ENCODE measurements at regions not wholly inside any gene's neighbourhood (a gene's known extent, or its start where the extent isn't known, plus 50 kb on each side); places are given as distances from the start of the nearest gene placed in this dataset.
"Not testable (repeated sequence)": the region's sequence is repeated elsewhere in the genome, so short reads cannot be mapped to it uniquely, and the experiment has no call there.

DNA sequence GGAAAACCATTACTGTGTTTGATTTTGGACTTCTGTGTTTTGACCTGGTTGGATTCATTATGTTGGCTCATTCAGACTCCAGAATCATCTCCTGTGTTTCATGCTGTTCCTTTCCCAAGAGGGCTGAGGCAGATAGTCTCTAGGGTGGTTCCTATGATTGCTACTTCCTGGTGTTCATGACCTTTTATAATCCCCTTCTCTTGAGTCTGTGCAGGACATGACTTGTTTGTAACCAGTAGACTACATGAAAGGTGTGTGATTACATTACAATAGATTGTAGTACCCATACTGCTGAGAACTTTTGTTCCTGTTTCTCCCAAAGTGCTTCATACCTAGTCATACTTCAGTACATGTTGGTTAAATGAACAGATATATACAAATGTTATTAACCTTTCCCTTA lies 700.6 kb downstream of the METTL15 start:
- Histone ChIP-seq H3K9me3 (ENCODE audit: control insufficient read depth, low read length) (no peaks in the 10 kb centered on the region), H3K27me3 (replicated peaks; ENCODE audit: control insufficient read depth, insufficient read depth, low read length) (no peaks in the 10 kb centered on the region), H3K9ac (ENCODE audit: low read length) (no peak overlapping the region), H3K36me3 (ENCODE audit: control insufficient read depth, insufficient read depth, low read length, severe bottlenecking) (no peaks in the 10 kb centered on the region), H3K4me1 (ENCODE audit: control insufficient read depth, insufficient read depth, low read length) (no peaks in the 10 kb centered on the region), H3K4me3 (ENCODE audit: low read length) (no peak overlapping the region)
- DNase-seq (ENCODE audit: low read depth) = no peak

DNA sequence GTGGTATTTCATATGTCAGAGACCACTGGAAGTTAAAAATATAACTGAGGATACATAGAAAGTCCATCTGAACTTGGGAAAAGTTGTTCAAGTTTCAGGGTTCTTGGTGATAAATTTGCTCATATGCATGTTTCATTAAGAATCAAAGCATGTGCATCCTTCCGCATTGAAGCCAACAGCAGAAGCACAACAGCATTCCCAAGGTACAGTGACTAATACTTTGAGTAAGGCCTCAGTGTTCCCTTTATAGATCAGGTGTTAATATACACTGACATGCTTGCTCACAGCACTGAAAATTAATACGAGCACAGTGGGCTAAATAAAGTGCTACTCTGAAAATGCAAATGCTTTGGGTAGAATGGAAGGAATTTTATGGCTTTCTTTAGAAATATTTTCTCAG lies 691.1 kb downstream of the METTL15 start:
- DNase-seq (ENCODE audit: low read depth) = no peak
- no peak overlapping the region for H3K4me3 ChIP-seq (ENCODE audit: low read length)
- no peaks in the 10 kb centered on the region for H3K9me3 ChIP-seq (ENCODE audit: control insufficient read depth, low read length)
- H3K4me1 ChIP-seq (ENCODE audit: control insufficient read depth, insufficient read depth, low read length) = no peaks in the 10 kb centered on the region
- H3K36me3 ChIP-seq (ENCODE audit: control insufficient read depth, insufficient read depth, low read length, severe bottlenecking) = no peaks in the 10 kb centered on the region
- H3K27me3 ChIP-seq (replicated peaks; ENCODE audit: control insufficient read depth, insufficient read depth, low read length) = no peaks in the 10 kb centered on the region
- H3K9ac ChIP-seq (ENCODE audit: low read length) = no peak overlapping the region

DNA sequence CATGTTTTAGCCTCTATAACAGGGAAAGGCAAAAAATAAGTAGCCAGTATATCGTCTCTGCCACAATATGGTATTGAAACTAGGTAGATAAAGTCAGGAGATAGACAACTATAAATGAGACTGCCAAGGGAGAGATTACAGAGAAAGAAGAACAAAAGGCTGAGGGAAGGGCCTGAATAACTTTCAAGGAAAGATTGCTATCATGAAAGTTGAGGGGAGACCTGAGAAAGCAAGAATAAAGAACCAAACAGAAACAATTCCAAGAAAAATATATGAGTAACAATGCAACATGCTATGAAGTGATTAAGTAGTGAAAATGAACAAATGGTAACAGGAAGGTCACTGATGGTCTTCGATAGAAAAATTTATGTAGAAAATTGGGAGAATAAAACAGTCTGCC lies 690.1 kb downstream of the METTL15 start:
- no peaks in the 10 kb centered on the region for H3K9me3 ChIP-seq (ENCODE audit: control insufficient read depth, low read length)
- no peaks in the 10 kb centered on the region for H3K27me3 ChIP-seq (replicated peaks; ENCODE audit: control insufficient read depth, insufficient read depth, low read length)
- no peak overlapping the region for H3K9ac ChIP-seq (ENCODE audit: low read length)
- H3K4me3 ChIP-seq (ENCODE audit: low read length) = no peak overlapping the region
- H3K4me1 ChIP-seq (ENCODE audit: control insufficient read depth, insufficient read depth, low read length) = no peaks in the 10 kb centered on the region
- no peak for DNase-seq (ENCODE audit: low read depth)
- H3K36me3 ChIP-seq (ENCODE audit: control insufficient read depth, insufficient read depth, low read length, severe bottlenecking) = no peaks in the 10 kb centered on the region

DNA sequence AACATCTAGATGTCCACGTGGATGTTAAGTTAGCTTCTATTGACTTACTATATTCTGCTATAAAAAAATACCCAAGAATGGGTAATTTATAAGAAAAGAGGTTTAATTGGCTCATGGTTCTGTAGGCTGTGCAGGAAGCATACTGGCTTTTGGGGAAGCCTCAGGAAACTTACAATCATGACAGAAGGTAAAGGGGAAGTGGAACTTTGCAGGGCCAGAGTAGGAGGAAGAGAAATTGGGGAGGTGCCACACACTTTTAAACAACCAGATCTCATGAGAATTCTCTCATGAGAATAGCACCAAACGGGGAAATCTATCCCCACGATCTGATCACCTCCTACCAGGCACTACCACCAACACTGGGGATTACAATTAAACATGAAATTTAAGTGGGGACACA lies 689.3 kb downstream of the METTL15 start:
- Histone ChIP-seq H3K27me3 (replicated peaks; ENCODE audit: control insufficient read depth, insufficient read depth, low read length) (no peaks in the 10 kb centered on the region), H3K4me3 (ENCODE audit: low read length) (no peak overlapping the region), H3K4me1 (ENCODE audit: control insufficient read depth, insufficient read depth, low read length) (no peaks in the 10 kb centered on the region), H3K9me3 (ENCODE audit: control insufficient read depth, low read length) (no peaks in the 10 kb centered on the region), H3K36me3 (ENCODE audit: control insufficient read depth, insufficient read depth, low read length, severe bottlenecking) (no peaks in the 10 kb centered on the region), H3K9ac (ENCODE audit: low read length) (no peak overlapping the region)
- DNase-seq (ENCODE audit: low read depth) = no peak

DNA sequence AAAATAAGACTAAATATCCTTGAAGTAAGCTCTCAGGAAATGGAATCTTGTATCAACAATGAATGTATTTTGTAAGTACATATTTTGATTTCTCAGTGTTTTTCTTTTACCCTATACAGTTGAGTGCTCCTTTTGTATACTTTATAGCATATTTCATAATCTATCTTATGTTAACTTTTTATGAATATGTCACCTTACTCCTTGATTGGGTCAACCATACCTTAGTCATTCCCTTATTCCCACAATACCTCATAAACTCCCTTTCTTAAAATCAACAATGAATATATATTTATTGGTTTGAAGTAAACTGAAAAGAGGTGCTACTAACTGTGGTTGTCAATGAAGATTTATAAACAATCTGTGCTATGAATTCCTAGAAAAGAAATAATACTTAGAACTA lies 686.2 kb downstream of the METTL15 start:
- no peak for DNase-seq (ENCODE audit: low read depth)
- no peaks in the 10 kb centered on the region for H3K36me3 ChIP-seq (ENCODE audit: control insufficient read depth, insufficient read depth, low read length, severe bottlenecking)
- no peak overlapping the region for H3K9ac ChIP-seq (ENCODE audit: low read length)
- H3K4me3 ChIP-seq (ENCODE audit: low read length) = no peak overlapping the region
- peaks cover 8% of the 10 kb centered on the region for H3K9me3 ChIP-seq (ENCODE audit: control insufficient read depth, low read length)
- H3K4me1 ChIP-seq (ENCODE audit: control insufficient read depth, insufficient read depth, low read length) = no peaks in the 10 kb centered on the region
- no peaks in the 10 kb centered on the region for H3K27me3 ChIP-seq (replicated peaks; ENCODE audit: control insufficient read depth, insufficient read depth, low read length)

DNA sequence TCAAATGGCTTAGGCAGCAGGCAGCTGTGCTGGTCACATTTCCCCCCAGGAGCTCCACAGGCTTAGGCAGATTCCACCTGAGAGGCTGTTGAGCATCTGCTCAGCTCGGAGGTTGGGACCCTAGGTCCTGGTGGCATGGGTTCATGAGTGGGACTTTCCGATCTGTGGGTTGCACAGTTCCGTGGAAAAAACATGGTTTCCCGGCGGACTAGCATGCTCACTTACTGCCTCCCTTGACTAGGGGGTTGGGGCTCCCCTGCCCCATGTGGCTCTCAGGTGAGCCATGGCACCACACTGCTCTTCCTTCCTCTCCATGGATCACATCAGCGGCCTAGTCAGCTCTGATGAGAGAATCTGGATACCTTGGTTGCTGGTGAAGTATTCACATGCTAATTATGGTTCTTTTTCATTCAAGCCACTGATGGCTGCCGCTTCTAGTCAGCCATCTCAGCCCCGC lies 685.1 kb downstream of the METTL15 start:
- DNase-seq (ENCODE audit: low read depth) = no peak
- H3K9ac ChIP-seq (ENCODE audit: low read length) = no peak overlapping the region

DNA sequence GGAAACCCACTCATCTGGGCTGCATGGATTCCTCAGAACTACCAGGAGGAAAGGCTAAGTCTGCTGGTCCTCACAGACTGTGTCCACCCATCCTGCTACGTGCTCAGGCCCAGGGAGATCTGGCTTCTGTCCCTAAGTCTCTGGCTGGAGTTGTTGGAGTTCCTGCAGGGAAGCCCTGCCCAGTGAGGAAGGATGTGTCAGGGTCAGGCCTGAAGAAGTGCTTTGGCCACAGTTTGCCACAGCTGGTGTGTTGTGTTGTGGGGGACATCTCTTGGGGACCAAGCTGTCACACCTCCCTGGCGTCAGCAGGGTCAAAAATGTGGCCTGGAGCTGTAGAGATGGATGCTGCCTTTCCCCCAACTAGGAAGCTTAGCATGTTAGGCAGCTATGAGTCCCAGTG lies 684.7 kb downstream of the METTL15 start:
- peaks cover 8% of the 10 kb centered on the region for H3K9me3 ChIP-seq (ENCODE audit: control insufficient read depth, low read length)
- H3K27me3 ChIP-seq (replicated peaks; ENCODE audit: control insufficient read depth, insufficient read depth, low read length) = no peaks in the 10 kb centered on the region
- no peak for DNase-seq (ENCODE audit: low read depth)
- no peak overlapping the region for H3K4me3 ChIP-seq (ENCODE audit: low read length)
- no peaks in the 10 kb centered on the region for H3K36me3 ChIP-seq (ENCODE audit: control insufficient read depth, insufficient read depth, low read length, severe bottlenecking)
- no peak overlapping the region for H3K9ac ChIP-seq (ENCODE audit: low read length)
- no peaks in the 10 kb centered on the region for H3K4me1 ChIP-seq (ENCODE audit: control insufficient read depth, insufficient read depth, low read length)

More for the DNA sequence above, 685.1 kb downstream of the METTL15 start:
- Histone ChIP-seq H3K36me3 (ENCODE audit: control insufficient read depth, insufficient read depth, low read length, severe bottlenecking) (no peaks in the 10 kb centered on the region), H3K9me3 (ENCODE audit: control insufficient read depth, low read length) (peaks cover 8% of the 10 kb centered on the region), H3K27me3 (replicated peaks; ENCODE audit: control insufficient read depth, insufficient read depth, low read length) (no peaks in the 10 kb centered on the region), H3K4me1 (ENCODE audit: control insufficient read depth, insufficient read depth, low read length) (no peaks in the 10 kb centered on the region), H3K4me3 (ENCODE audit: low read length) (no peak overlapping the region)

DNA sequence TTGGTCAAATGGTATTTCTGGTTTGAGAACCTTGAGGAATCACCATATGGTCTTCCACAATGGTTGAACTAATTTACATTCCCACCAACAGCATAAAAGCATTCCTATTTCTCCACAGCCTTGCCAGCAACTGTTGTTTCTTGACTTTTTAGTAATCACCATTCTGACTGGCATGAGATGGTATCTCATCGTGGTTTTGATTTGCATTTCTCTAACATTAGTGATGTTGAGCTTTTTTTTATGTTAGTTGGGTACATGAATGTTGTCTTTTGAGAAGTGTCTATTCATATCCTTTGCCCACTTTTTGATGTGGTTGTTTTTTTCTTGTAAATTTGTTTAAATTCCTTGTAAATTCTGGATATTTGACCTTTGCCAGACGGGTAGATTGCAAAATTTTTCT lies 679.7 kb downstream of the METTL15 start:
- not testable (repeated sequence) for H3K27me3 ChIP-seq (replicated peaks; ENCODE audit: control insufficient read depth, insufficient read depth, low read length); H3K36me3 ChIP-seq (ENCODE audit: control insufficient read depth, insufficient read depth, low read length, severe bottlenecking); H3K4me3 ChIP-seq (ENCODE audit: low read length); H3K4me1 ChIP-seq (ENCODE audit: control insufficient read depth, insufficient read depth, low read length); H3K9ac ChIP-seq (ENCODE audit: low read length)
- peak; percentile 34 for DNase-seq (ENCODE audit: low read depth)
- H3K9me3 ChIP-seq (ENCODE audit: control insufficient read depth, low read length) = peaks cover 17% of the 10 kb centered on the region

DNA sequence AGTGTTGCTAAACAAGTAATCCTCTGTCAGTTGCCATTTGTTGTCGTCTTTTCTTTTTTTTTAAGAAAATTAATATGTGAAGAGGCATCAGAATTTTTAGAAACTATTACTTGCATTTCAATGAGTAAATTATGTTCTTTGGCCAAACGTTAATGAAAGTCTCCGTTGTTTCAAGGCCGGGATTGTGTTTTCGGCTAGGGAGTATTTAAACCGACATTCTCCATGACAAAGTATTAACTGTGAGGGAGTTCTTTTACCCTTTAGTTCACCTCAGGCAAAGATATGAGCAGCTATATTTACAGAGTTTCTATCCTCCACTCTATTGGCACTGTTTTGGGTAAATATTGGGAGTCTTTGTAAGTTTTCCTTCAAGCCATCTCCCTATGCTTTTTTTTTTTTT lies 668.9 kb downstream of the METTL15 start:
- no peak for DNase-seq (ENCODE audit: low read depth)
- peaks cover 12% of the 10 kb centered on the region for H3K9me3 ChIP-seq (ENCODE audit: control insufficient read depth, low read length)
- H3K36me3 ChIP-seq (ENCODE audit: control insufficient read depth, insufficient read depth, low read length, severe bottlenecking) = no peaks in the 10 kb centered on the region
- no peak overlapping the region for H3K9ac ChIP-seq (ENCODE audit: low read length)
- H3K4me1 ChIP-seq (ENCODE audit: control insufficient read depth, insufficient read depth, low read length) = no peaks in the 10 kb centered on the region
- H3K27me3 ChIP-seq (replicated peaks; ENCODE audit: control insufficient read depth, insufficient read depth, low read length) = no peaks in the 10 kb centered on the region
- no peak overlapping the region for H3K4me3 ChIP-seq (ENCODE audit: low read length)

DNA sequence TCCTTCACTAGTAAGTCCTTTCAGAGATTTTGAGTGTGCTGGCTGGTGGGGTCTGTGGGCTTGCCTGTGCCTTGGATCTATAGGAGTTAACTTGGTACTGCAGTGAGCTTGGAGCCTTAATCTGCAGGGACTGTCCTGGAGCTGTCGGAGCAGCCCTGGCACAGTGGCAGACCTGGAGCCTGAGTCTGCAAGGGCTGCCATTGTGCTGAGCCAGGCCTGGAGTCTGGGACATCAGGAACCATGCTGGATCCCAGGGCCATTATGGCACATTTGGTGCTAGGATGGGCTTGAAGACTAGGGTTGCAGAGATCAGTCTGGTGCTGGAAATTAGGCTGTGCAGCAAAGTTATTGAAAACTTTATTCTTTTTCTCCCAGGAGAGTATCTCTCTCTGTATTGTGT lies 665.4 kb downstream of the METTL15 start:
- no peaks in the 10 kb centered on the region for H3K27me3 ChIP-seq (replicated peaks; ENCODE audit: control insufficient read depth, insufficient read depth, low read length)
- H3K9me3 ChIP-seq (ENCODE audit: control insufficient read depth, low read length) = peaks cover 6% of the 10 kb centered on the region
- DNase-seq (ENCODE audit: low read depth) = no peak
- H3K36me3 ChIP-seq (ENCODE audit: control insufficient read depth, insufficient read depth, low read length, severe bottlenecking) = no peaks in the 10 kb centered on the region
- H3K4me3 ChIP-seq (ENCODE audit: low read length) = no peak overlapping the region
- H3K4me1 ChIP-seq (ENCODE audit: control insufficient read depth, insufficient read depth, low read length) = no peaks in the 10 kb centered on the region
- no peak overlapping the region for H3K9ac ChIP-seq (ENCODE audit: low read length)

DNA sequence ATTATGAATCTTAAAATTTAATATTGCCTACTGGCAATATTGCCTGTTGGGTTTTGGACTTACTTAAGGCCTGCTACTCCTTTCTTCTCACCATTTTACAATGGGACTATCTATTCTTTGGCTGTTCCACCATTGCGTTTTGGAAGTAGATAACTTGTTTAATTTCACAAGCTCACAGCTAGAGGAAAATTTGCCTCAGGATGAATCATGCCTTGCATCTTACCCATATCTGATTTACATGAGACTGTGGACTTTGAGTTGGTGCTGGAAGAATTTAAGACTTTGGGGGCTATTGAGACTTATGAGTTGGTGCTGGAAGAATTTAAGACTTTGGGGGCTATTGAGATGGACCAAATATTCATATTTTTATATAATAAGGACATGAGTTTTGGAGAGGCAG lies 662.6 kb downstream of the METTL15 start:
- Histone ChIP-seq H3K9ac (ENCODE audit: low read length) (no peak overlapping the region), H3K9me3 (ENCODE audit: control insufficient read depth, low read length) (peaks cover 14% of the 10 kb centered on the region), H3K27me3 (replicated peaks; ENCODE audit: control insufficient read depth, insufficient read depth, low read length) (no peaks in the 10 kb centered on the region), H3K4me3 (ENCODE audit: low read length) (no peak overlapping the region), H3K36me3 (ENCODE audit: control insufficient read depth, insufficient read depth, low read length, severe bottlenecking) (no peaks in the 10 kb centered on the region), H3K4me1 (ENCODE audit: control insufficient read depth, insufficient read depth, low read length) (no peaks in the 10 kb centered on the region)
- no peak for DNase-seq (ENCODE audit: low read depth)

DNA sequence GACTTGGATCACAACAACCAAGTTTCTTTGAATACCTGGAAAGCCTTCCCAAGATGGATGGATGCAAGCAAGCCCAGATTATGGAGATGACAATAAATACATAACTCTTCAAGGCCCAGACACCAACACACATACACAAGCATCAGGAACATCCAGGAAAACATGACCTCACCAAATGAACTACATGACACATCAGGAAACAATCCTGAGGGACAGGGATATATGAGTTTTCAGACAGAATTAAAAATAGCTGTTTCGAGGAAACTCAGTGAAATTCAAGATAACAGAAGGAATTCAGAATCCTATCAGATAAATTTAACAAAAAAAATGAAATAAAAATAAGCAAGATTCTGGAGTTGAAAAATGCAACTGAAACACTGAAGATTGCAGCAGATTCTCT lies 659.4 kb downstream of the METTL15 start:
- Histone ChIP-seq H3K9me3 (ENCODE audit: control insufficient read depth, low read length) (peaks cover 12% of the 10 kb centered on the region), H3K36me3 (ENCODE audit: control insufficient read depth, insufficient read depth, low read length, severe bottlenecking) (no peaks in the 10 kb centered on the region), H3K9ac (ENCODE audit: low read length) (no peak overlapping the region), H3K4me1 (ENCODE audit: control insufficient read depth, insufficient read depth, low read length) (no peaks in the 10 kb centered on the region), H3K27me3 (replicated peaks; ENCODE audit: control insufficient read depth, insufficient read depth, low read length) (no peaks in the 10 kb centered on the region), H3K4me3 (ENCODE audit: low read length) (no peak overlapping the region)
- no peak for DNase-seq (ENCODE audit: low read depth)
